NCI-H524 (cell line): ENCODE measurements at regions not wholly inside any gene's neighbourhood (a gene's known extent, or its start where the extent isn't known, plus 50 kb on each side); places are given as distances from the start of the nearest gene placed in this dataset.
"Not testable (repeated sequence)": the region's sequence is repeated elsewhere in the genome, so short reads cannot be mapped to it uniquely, and the experiment has no call there.

Source experiments
- DNase-seq, 2 experiments: peaks; one replicate each; lab custom pipeline; 2025; lab: John Stamatoyannopoulos, UW

DNA sequence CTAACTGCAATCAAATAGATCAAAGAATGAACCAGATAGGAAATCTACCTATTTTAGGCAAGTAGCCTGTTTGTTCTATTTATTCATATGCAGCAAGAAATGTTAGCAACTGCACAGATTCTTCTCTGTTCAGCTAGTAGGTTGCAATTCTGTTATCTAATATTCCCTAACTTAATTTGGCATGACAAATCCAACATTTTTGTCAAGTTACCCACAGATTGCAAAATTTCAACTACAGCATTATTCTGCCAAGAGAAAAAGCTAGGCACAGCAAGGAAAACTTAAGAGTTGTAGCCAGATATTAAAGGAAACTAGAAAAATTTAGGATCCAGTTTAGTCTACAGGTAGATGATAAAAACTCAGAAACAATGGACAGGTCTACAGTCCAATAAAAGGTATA, 104.4 kb upstream of the SYNCRIP start:
- no peak for DNase-seq

DNA sequence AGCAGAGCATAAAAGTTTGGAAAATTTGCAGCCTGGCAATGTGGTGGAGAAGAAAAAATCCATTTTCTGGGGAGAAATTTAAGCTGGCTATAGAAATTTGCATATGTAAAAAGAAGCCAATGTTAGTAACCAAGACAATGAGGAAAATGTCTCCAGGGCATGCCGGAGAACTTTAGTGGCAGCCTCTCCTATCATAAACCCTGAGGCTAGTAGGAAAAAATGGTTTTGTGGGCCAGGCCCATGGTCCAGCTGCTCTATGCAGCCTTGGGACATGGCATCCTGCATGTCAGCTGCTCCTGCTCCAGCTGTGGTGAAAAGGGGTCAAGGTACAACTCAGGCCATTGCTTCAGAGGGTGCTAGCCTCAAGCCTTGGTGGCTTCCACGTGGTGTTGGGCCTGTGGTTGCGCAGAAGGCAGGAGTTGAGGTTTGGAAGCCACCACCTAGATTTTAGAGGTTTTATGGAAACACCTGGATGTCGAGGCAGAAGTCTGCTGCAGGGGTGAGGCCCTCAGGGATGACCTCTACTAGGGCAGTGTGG, 101.8 kb upstream of the SYNCRIP start:
- DNase-seq = no peak

DNA sequence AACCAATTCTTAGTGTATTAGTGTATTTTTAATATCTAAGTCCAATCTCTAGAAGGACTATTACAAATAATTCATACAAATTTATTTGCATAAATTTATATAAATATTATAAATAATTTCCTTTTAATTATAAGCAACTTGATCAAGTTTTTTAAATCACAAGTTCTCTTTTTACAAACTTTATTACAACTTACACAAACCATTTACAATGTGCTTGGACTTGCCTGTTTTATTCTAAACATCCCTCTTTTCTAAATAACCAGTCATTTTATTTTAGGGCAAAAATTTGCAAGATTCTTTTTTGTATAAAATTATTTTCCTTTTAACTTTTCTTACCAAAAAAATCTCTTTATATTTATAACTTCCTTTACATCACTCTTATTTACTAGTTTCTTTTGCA, 83.5 kb upstream of the SYNCRIP start:
- no peak for DNase-seq

DNA sequence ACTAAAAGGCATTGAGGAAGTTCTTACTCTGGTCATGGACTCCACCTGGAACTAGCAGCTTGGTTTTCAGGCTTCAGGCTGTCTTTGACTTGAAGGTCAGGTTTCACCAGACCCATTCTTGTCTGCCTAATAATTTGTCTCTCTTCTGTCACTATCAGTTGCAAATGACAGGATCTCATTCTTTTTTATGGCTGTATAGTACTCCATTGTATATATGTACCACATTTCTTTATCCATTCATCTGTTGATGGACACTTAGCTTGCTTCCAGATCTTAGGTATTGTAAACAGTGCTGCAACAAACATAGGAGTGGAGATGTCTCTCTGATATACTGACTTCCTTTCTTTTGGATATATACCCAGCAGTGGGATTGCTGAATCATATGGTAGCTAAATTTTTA, 73.1 kb upstream of the SYNCRIP start:
- DNase-seq = no peak

DNA sequence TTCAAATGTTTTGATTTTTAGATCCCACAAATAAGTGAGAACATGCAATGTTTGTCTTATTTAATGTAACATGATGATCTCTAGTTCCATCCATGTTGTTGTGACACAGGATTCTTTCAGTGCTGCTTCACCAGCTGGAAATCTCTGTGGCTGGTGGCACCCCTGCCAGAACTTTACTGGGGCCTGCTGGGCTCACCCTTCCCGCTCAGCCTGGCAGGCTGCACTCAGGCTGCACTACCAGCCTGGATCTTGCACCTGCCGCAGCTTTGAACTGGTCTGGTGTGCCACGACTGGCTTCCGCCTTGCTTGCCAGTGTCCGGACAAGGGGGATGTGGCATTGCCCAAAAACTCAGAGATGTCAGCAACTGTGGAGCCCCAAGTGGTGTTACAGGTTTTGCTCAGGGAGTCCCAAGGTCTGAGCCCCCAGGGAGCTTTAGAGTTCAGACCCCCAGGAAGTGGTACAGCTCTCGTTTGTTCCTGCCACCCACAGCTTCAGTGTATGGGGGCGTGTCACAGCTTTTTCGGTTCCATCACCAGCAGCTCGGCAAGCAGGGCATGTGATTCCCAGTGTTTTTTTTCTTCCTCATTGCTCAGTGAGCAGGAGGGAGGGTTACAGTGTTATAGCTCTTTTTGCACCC, 72.3 kb upstream of the SYNCRIP start:
- no peak for DNase-seq

DNA sequence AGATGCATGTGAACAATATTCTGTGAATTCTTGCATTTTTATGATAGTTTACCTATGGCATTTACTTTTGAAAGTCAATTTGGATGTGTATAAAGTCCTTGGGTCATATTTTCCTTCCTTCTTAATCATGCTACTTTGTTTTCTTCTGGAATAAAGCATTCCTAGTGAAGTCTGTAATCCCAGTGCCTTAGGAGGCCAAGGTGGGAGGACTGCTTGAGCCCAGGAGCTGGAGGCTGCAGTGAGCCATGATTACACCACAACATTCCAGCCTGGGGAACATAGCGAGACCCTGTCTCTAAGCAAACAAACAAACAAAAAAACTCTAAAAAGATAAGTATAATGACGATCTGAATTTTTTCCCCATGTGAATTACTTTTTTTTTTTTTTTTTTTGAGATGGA, 69.7 kb upstream of the SYNCRIP start:
- DNase-seq = no peak

DNA sequence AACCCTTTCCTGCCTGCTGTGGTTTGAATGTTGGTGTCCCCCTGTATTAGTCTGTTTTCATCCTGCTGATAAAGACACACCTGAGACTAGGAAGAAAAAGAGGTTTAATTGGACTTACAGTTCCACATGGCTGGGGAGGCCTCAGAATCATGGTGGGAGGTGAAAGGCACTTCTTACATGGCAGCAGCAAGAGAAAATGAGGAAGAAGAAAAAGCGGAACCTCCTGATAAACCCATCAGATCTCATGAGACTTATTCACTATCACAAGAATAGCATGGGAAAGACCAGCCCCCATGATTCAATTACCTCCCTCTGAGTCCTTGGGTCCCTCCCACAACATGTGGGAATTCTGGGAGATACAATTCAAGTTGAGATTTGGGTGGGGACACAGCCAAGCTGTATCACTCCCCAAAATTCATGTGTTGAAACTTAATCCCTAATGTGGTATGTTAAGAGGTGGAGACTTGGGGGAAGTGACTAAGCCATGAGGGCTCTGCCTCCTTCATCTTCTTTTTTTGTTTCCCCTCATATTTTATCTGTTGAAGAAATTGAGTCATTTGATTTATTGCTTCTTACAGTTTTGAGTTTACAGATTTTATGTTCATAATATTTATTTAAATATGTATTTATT, 64.9 kb upstream of the SYNCRIP start:
- not testable (repeated sequence) for DNase-seq

DNA sequence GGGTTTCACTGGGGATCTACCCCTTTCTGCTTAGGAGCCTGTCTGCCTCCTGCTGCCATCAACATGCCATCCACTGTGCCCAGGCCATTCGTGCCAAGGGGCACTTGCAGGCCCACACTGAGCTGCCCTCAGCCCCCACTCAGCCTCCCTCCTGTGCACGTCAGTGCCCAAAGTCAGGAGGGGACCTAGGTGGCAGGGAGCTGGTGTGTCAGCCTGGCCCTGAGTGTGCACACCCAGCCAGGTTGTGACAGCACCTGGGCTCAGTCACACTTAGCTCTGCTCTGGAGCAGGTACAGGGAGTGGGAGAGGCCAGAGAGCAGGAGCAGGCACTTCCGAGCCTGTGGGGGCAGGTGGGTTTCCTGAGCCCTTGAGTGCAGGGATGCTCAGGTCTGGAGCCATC, 63.6 kb upstream of the SYNCRIP start:
- no peak for DNase-seq

DNA sequence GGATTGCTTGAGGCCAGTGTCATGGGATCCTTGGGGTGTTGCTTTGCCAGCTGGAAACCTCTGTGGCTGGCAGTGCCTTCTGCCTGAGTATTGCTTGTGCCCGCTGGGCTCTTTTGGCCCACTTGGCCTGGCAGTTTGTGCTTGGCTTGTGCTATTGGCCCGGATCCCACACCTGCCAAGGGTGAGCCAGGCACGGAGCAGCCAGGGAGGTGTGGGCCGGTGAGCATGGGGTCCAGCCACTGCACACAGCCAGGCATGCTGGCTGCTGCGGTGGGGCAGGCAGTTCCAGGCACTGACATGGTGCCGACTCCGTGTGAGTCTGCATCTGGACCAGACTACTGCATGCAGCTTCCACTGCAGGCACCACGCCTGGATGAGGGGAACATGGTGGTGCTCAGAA, 62.5 kb upstream of the SYNCRIP start:
- DNase-seq = no peak

DNA sequence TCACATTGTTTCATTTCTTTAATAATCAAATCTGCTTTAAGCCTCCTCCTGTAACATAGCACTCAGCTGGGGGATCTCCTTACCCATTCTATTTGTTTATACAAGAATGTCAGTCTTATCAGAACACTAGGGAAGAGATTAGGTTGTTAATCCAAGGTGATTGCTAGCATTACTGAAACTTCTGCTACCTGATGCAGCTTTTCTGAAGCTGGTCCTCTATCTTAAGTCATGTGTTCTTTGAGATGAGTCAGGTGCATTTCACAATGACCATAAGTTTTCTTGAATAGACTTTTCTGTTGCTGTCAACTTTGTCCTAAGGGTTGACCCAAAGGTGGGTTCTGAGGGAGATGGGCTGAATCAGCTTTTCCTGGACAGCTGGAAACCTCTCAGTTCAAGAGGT, 60.7 kb upstream of the SYNCRIP start:
- no peak for DNase-seq
